Right kidney (tissue), 1 donor: ENCODE measurements at regions not wholly inside any gene's neighbourhood (a gene's known extent, or its start where the extent isn't known, plus 50 kb on each side); places are given as distances from the start of the nearest gene placed in this dataset.

Experiments
- DNase-seq: peaks from one replicate; pipeline ENCODE4 v3.0.0-alpha.2; 2016

- DNase-seq, result no peak
These were observed 56.0 kb upstream of the OR5AK2 start for GRCh38 chr11:56932572-56933220.

GRCh38 chr11:56923116-56923515 is 65.6 kb upstream of the OR5AK2 start:
- no peak for DNase-seq

DNA sequence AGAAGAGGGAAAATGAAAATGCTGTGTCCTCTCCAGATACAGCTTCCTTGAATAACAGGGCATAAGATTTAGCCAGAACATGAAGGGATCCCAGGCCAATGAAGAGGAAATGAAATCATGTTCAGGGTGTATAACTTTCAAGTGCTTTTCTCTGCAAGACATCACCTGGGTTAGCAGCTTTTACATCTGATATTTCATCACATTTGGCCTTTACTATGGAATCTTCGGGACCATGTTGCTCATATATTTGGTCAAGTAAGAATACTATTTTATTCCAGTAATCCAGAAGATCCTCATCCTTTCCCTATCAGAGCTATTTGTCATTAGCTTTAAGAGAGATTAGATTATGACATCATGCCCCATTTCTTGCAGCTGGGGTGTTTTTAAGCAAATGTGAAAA is 66.3 kb upstream of the OR5AK2 start:
- DNase-seq, result no peak

- no peak for DNase-seq
These were observed 70.9 kb upstream of the OR5AK2 start for GRCh38 chr11:56917708-56918400.

DNA sequence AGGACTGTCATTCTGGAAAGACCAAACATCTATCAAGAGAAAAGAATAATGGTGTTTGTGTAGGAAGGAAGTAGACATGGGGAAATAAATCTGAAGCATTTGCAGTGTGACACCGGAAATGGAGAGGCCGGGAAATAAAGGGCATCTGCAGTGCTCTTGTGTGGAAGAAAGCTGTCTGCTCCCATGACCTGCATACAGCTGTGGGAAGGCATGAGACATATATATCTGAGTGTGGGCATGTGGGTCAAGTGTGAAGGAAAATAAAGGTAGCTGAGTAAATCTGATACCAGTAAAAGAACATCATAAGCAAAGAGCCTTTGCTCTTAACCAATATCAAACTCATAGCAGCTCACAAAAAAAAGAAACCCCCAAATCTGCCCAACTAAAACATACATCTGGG is 72.1 kb upstream of the OR5AK2 start:
- DNase-seq, result no peak

DNA sequence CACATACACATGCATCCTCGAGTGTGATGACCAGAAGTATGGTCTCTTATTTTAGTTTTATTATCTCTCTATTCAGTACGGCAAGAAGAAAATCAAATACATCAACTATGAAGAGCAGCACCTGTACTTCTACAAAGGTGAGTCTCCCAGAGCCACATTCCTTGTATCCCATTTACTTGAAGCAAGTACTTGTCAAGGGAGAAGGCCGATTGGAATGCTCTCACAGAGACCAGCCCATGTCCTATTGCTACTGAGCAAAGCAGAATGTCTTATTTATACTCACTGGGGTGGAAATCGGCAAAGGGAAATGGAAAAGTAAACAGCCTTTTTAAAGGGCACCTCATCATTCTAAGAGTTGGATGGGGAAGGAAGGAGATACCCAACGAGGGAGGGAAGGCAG is 72.6 kb upstream of the OR5AK2 start:
- DNase-seq, result peak; percentile 1

DNA sequence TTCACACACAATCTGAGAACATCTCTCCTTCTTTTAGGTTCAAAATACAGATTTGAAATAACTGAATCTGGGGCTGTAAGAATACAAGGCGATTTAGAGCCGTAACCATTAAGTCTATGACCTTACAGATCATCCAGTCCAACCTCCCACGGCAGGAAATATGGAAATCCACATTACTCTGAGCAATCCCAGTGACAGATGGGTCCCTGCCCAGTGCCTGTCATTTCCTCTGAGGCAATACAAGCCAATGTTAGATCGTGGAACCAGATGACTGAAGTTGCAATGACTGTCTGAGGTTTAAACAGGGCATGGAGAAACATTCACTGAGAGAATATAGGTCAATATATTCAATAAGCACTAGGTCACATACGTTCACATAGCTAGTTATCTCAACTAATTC is 77.4 kb upstream of the OR5AK2 start:
- DNase-seq, result no peak

- DNase-seq, result no peak
These were observed 77.9 kb upstream of the OR5AK2 start for GRCh38 chr11:56910785-56911184.

- DNase-seq, result no peak
These were observed 78.5 kb upstream of the OR5AK2 start for GRCh38 chr11:56910046-56910773.

DNA sequence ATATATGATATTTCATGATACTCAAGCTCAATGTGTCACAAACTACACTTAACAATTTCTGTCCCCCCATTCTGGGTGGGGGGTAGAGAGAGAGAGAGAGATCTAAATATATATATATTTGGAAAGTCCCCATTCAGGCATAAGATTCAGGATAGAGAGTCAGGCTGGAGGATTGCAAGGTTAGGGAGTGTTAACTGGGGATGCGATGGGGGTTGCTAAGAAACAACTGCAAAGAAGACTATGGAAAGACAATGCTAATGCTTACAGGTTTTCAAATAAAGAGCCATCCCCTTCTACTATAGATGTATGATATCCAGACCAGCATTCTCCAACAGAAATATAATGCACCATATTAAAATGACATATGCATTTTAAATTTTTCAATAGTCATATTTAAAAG is 79.2 kb upstream of the OR5AK2 start:
- DNase-seq, result no peak

DNA sequence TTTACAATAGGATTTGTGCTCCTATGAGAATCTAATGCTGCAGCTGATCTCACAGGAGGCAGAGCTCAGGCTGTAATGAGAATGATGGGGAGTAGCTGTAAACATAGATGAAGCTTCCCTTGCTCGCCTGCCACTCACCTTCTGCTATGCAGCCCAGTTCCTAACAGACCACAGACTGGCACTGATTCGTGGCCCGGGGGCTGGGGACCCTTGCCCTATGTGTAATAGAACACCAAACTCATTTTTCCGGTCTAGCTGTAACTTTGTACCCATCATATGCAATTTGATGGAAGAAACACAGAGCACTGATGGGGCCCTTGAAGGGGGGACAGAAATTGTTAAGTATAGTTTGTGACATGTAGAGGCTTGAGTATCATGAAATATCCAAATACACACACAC is 79.6 kb upstream of the OR5AK2 start:
- DNase-seq, result no peak

DNA sequence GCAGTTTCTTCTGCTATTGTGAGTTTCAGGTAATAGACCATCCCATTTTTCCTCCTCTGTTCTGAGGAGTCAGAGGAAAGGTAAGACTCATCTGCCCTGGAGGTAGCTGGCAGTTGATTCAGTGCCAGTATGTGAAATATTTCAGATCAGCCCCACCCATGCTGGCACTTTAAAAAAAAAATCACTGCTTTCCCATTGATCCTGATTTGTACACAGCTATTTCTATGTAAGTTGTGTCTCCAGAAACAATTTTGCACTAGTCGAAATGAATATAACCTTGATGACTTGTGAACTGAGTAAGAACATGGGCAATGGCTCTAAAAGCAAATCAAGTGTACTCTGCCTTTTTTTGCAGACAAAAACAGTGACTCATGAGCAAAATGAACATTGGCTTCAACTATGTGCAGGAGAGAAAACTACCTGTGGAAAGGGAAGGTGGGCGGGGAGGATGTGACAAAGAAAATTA is 82.0 kb upstream of the OR5AK2 start:
- DNase-seq, result no peak

GRCh38 chr11:56905936-56906335 is 82.8 kb upstream of the OR5AK2 start:
- no peak for DNase-seq

DNA sequence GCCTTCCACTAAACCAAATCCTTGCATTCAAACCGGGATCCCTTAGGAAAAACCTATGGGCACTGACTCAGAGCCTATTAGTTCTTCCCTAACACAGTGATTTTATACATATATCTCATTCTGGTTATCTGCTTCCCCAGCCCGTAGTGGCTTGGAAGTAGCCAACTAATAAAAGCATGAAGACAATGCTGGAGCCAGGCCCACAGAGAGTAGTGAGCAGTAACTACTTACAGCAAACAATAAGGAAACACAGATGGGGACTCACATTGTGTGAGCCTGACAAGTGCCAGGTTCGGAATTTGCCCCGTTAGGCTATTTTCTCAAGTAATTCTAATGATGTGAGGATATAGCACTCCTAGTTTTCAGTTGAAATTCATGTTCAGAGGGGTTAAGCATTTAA is 83.3 kb upstream of the OR5AK2 start:
- no peak for DNase-seq

- DNase-seq, result no peak
These were observed 89.9 kb upstream of the OR5AK2 start for GRCh38 chr11:56898856-56899255.

DNA sequence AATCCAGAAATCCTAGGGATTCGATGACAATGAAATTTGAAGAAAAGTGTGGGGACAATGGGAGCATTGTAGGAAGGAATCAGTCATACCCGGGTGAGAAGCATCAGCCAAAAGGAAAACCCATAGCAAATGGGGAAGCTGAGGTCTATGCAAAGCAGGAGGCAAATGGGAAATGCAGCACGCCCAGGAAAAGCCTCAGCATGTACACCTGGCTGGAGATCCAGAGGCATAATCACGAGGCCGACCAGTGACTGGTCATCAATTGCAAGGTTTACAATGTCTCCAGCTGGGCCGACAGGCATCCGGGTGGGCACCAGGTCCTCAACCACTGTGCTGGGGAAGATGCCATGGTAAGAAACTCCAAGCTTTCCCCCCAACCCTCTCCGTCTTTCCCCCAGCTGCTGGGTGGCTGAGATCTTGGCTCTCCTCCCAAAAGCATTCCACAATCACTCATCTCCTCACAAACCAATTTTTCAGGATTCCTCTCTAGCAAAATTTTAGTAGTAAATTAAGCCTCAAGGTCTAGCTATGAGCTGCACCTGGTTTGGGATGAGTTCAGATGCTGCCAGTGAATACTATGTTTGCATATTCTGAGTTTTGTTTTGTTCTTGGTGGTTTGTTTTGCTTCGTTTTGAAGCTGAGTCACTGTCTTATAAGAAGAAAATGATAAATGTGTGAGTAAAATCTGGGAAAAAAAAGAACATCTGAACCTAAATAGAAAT is 98.0 kb upstream of the OR5AK2 start:
- no peak for DNase-seq

- DNase-seq, result no peak
These were observed 98.7 kb upstream of the OR5AK2 start for GRCh38 chr11:56889986-56890385.

DNA sequence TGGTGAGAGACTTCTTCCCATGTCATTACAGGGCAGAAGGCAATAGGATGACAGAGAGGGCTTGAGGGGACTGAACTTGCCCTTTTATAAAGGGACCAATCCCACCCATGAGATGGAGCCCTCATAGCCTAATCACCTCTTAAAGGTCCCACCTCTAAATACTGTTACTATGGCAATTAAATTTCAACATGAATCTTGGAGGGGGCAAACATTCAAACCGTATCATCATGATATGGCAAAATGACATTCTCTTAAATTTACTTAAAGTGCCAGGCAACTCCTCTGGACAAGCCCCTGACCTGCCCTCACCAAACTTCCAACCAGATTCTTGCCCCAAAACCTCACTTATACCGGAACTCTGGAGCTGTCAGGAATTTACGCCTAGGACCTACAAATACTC is 100.8 kb upstream of the OR5AK2 start:
- no peak for DNase-seq

GRCh38 chr11:56886455-56886854 is 102.3 kb upstream of the OR5AK2 start:
- DNase-seq, result no peak

- no peak for DNase-seq
These were observed 102.9 kb upstream of the OR5AK2 start for GRCh38 chr11:56885854-56886253.

DNA sequence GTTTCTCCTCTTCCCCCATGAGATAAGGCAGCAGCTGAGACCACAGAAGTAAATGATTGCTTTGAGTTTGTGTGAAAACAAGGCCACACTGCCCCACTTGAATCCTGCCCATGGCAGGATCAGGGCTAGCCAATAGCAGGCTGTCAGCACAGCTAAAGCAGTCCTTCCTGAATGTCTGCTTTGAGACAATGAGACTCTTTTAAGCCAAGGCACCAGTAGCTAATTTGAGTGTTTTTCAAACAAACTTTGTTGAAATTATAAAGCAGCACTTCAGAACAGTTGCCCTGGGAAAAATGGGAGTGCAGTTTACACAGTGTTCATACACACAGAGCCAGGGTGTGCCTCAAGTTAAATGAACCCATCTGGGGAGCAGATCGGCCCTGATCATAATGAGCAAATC is 103.5 kb upstream of the OR5AK2 start:
- DNase-seq, result no peak

GRCh38 chr11:56883371-56883987 is 105.2 kb upstream of the OR5AK2 start:
- no peak for DNase-seq
